GM18861 (cell line): ENCODE measurements at regions not wholly inside any gene's neighbourhood (a gene's known extent, or its start where the extent isn't known, plus 50 kb on each side); places are given as distances from the start of the nearest gene placed in this dataset.
A peak's percentile ranks its signal among the peaks of the same experiment; 100 is the strongest.
"Not testable (repeated sequence)": the region's sequence is repeated elsewhere in the genome, so short reads cannot be mapped to it uniquely, and the experiment has no call there.

Experiments used
- ATAC-seq: cut with Tn5 transposase; IDR thresholded peaks from one replicate; pipeline ENCODE4 v1.9.1; 2021; ENCODE audit not compliant: unreplicated experiment

GRCh38 chr2:13654416-13654815 lies 937.7 kb downstream of the TRIB2 start:
- ATAC-seq = no peak

- no peak for ATAC-seq
Observed at GRCh38 chr2:13660231-13660630, 943.5 kb downstream of the TRIB2 start.

GRCh38 chr2:13662055-13662454 lies 945.3 kb downstream of the TRIB2 start:
- no peak for ATAC-seq

GRCh38 chr2:13666582-13667414 lies 950.1 kb downstream of the TRIB2 start:
- ATAC-seq = peak; percentile 70

- ATAC-seq = no peak
Observed at GRCh38 chr2:13667415-13667757, 950.6 kb downstream of the TRIB2 start.

GRCh38 chr2:13669607-13670006 lies 952.9 kb downstream of the TRIB2 start:
- ATAC-seq = no peak

- ATAC-seq = not testable (repeated sequence)
Observed at GRCh38 chr2:13673821-13674220, 957.1 kb downstream of the TRIB2 start.

GRCh38 chr2:13676269-13676668 lies 956.2 kb upstream of the LRATD1 start:
- ATAC-seq = no peak

GRCh38 chr2:13681936-13682335 lies 950.6 kb upstream of the LRATD1 start:
- ATAC-seq = no peak

- ATAC-seq = no peak
Observed at GRCh38 chr2:13682540-13683272, 949.8 kb upstream of the LRATD1 start.

GRCh38 chr2:13686262-13686661 lies 946.3 kb upstream of the LRATD1 start:
- ATAC-seq = peak; percentile 59

GRCh38 chr2:13694673-13695072 lies 937.8 kb upstream of the LRATD1 start:
- ATAC-seq = no peak

GRCh38 chr2:13696601-13697000 lies 935.9 kb upstream of the LRATD1 start:
- ATAC-seq = no peak

- no peak for ATAC-seq
Observed at GRCh38 chr2:13698847-13699246, 933.7 kb upstream of the LRATD1 start.

GRCh38 chr2:13699939-13700338 lies 932.6 kb upstream of the LRATD1 start:
- ATAC-seq = not testable (repeated sequence)

- ATAC-seq = no peak
Observed at GRCh38 chr2:13711154-13711553, 921.4 kb upstream of the LRATD1 start.

GRCh38 chr2:13714466-13714865 lies 918.1 kb upstream of the LRATD1 start:
- no peak for ATAC-seq

GRCh38 chr2:13725945-13726344 lies 906.6 kb upstream of the LRATD1 start:
- ATAC-seq = no peak

- no peak for ATAC-seq
Observed at GRCh38 chr2:13745330-13745729, 887.2 kb upstream of the LRATD1 start.

GRCh38 chr2:13751955-13752354 lies 880.6 kb upstream of the LRATD1 start:
- no peak for ATAC-seq

- ATAC-seq = no peak
Observed at GRCh38 chr2:13758412-13758811, 874.1 kb upstream of the LRATD1 start.

GRCh38 chr2:13768274-13768673 lies 864.2 kb upstream of the LRATD1 start:
- no peak for ATAC-seq
